HCT116 (cell line): ENCODE measurements at regions not wholly inside any gene's neighbourhood (a gene's known extent, or its start where the extent isn't known, plus 50 kb on each side); places are given as distances from the start of the nearest gene placed in this dataset.

Source experiments
- ATAC-seq: fragments of 200-7000 bp; cut with Tn5 transposase; 2 replicates; pipeline ENCODE4 v1.9.1; 2020; ENCODE audit warnings: mild to moderate bottlenecking, moderate library complexity
- BruUV-seq: library from RNA; stranded (reverse); fragments of 400-500 nt; replicated peaks from 2 replicates; lab custom pipeline; 2021; lab: Mats Ljungman, UMichigan
- CTCF ChIA-PET: fragments of 300-600 bp; sonication (Branson Sonifier 250); formaldehyde crosslinking; loops from one replicate; lab custom pipeline; 2021; ENCODE audit warnings: antibody characterized with exemption; lab: Charles Lee
- POLR2A ChIA-PET: fragments of 300-600, 350-600 bp; sonication (Branson Sonifier 250); formaldehyde crosslinking; loops from one replicate; lab custom pipeline; 2021; ENCODE audit warnings: antibody characterized with exemption; lab: Charles Lee
- RAD21 ChIA-PET, 2 experiments: fragments of 300-600 bp; sonication (Branson Sonifier 250); formaldehyde crosslinking; loops; one replicate each; lab custom pipeline; 2023; ENCODE audit warnings: low total read pairs in 2 of 2; ENCODE audit not compliant: uncharacterized antibody in 2 of 2, unreplicated experiment in 2 of 2, low non-redundant PET in 1 of 2; lab: Charles Lee
- DNase-seq: peaks from one replicate; pipeline ENCODE4 v3.0.0-alpha.2; 2010; ENCODE audit warnings: low read depth, low spot score
- H2AFZ ChIP-seq: fragments of 200-600 bp; shearing (Covaris generic), sonication (generic); 2 replicates; pipeline ENCODE4 v1.6.1; 2017; ENCODE audit warnings: low read depth, mixed run types, mixed read lengths, antibody characterized with exemption, low read length; ENCODE audit not compliant: poor library complexity, severe bottlenecking
- H3K27ac ChIP-seq: 2 replicates; pipeline ENCODE4 v1.5.1; 2012; ENCODE audit warnings: low read depth, low read length
- H3K27me3 ChIP-seq: fragments of 200-600 bp; sonication (generic); 2 replicates; pipeline ENCODE4 v1.6.1; 2016; ENCODE audit warnings: mixed run types, low read length, mixed read lengths; ENCODE audit not compliant: insufficient read depth
- H3K36me3 ChIP-seq, 2 experiments: fragments of 200-500 bp in 1 of 2; fragments of 200-600 bp in 1 of 2; sonication (Bioruptor generic) in 1 of 2; sonication (generic) in 1 of 2; 2 replicates each; pipeline versions ENCODE4 v1.5.1 to v1.6.1; 2014 to 2016; ENCODE audit warnings: low read length in 2 of 2, inconsistent platforms in 1 of 2, mixed read lengths in 1 of 2, mixed run types in 1 of 2; ENCODE audit not compliant: insufficient read depth in 2 of 2, control insufficient read depth in 1 of 2
- H3K4me1 ChIP-seq, 2 experiments: fragments of 200-600 bp in 1 of 2; sonication (generic) in 1 of 2; 2 replicates each; pipeline versions ENCODE4 v1.5.1 to v1.6.1; 2012 to 2017; ENCODE audit warnings: low read length in 2 of 2, inconsistent platforms in 1 of 2, mild to moderate bottlenecking in 1 of 2, mixed read lengths in 1 of 2, mixed run types in 1 of 2, moderate library complexity in 1 of 2; ENCODE audit not compliant: insufficient read depth in 2 of 2, control insufficient read depth in 1 of 2
- H3K4me2 ChIP-seq: fragments of 200-600 bp; sonication (generic); 2 replicates; pipeline ENCODE4 v1.6.1; 2017; ENCODE audit warnings: mixed run types, low read length, mixed read lengths
- H3K4me3 ChIP-seq, 2 experiments: fragments of 200-600 bp in 1 of 2; sonication (generic) in 1 of 2; replicated peaks in 1 of 2; 2 replicates each; pipeline ENCODE4 v1.5.1; 2011 to 2016; ENCODE audit warnings: low read length in 2 of 2, control low read depth in 1 of 2, low read depth in 1 of 2, mild to moderate bottlenecking in 1 of 2, mixed read lengths in 1 of 2, mixed run types in 1 of 2
- H3K79me2 ChIP-seq: fragments of 200-600 bp; sonication (generic); 2 replicates; pipeline ENCODE4 v1.6.1; 2017; ENCODE audit warnings: mild to moderate bottlenecking, mixed run types, low read length, moderate library complexity, mixed read lengths; ENCODE audit not compliant: insufficient read depth
- H3K9ac ChIP-seq: fragments of 200-600 bp; sonication (generic); 2 replicates; pipeline ENCODE4 v1.6.1; 2016; ENCODE audit warnings: low read length, mixed read lengths
- H3K9me2 ChIP-seq: fragments of 200-600 bp; sonication (generic), shearing (Covaris generic); 2 replicates; pipeline ENCODE4 v1.6.1; 2017; ENCODE audit warnings: mixed run types, mild to moderate bottlenecking, moderate library complexity; ENCODE audit not compliant: insufficient read depth
- H3K9me3 ChIP-seq, 2 experiments: fragments of 200-500 bp in 1 of 2; fragments of 200-600 bp in 1 of 2; sonication (Bioruptor generic) in 1 of 2; sonication (generic) in 1 of 2; 2 replicates each; pipeline ENCODE4 v1.6.1; 2014 to 2017; ENCODE audit warnings: low read length in 2 of 2, mixed read lengths in 2 of 2, inconsistent platforms in 1 of 2, low read depth in 1 of 2, mild to moderate bottlenecking in 1 of 2, mixed run types in 1 of 2, moderate library complexity in 1 of 2; ENCODE audit not compliant: control insufficient read depth in 1 of 2, insufficient read depth in 1 of 2
- H4K20me1 ChIP-seq: fragments of 200-600 bp; sonication (generic), shearing (Covaris generic); 2 replicates; pipeline ENCODE4 v1.6.1; 2017; ENCODE audit warnings: mixed run types, mild to moderate bottlenecking, moderate library complexity; ENCODE audit not compliant: insufficient read depth
- CBX3 ChIP-seq: IDR thresholded peaks from 2 replicates; pipeline ENCODE4 v1.6.1; 2012; ENCODE audit warnings: low read depth
- CEBPB ChIP-seq: IDR thresholded peaks from 2 replicates; pipeline ENCODE4 v1.6.1; 2012; ENCODE audit warnings: low read depth
- ELF1 ChIP-seq: IDR thresholded peaks from 2 replicates; pipeline ENCODE4 v1.6.1; 2012; ENCODE audit warnings: low read depth, borderline replicate concordance
- EZH2 ChIP-seq: fragments of 200-600 bp; sonication (generic); IDR thresholded peaks from 2 replicates; pipeline ENCODE4 v1.6.1; 2017; ENCODE audit warnings: antibody characterized with exemption, mixed run types
- EZH2phosphoT487 ChIP-seq: fragments of 200-600 bp; IDR thresholded peaks from 2 replicates; pipeline ENCODE4 v1.6.1; 2018; ENCODE audit warnings: antibody characterized with exemption, borderline replicate concordance
- FOSL1 ChIP-seq: IDR thresholded peaks from 2 replicates; pipeline ENCODE4 v1.6.1; 2012; ENCODE audit warnings: low read depth
- POLR2AphosphoS5 ChIP-seq: IDR thresholded peaks from 2 replicates; pipeline ENCODE4 v1.6.1; 2011; ENCODE audit warnings: mild to moderate bottlenecking, low read depth, low read length, moderate library complexity
- SP1 ChIP-seq: IDR thresholded peaks from 2 replicates; pipeline ENCODE4 v1.6.1; 2012; ENCODE audit warnings: low read depth
- TCF7L2 ChIP-seq: IDR thresholded peaks from 2 replicates; pipeline ENCODE4 v1.7.0; 2011; ENCODE audit warnings: borderline replicate concordance, inconsistent platforms; ENCODE audit not compliant: insufficient read depth, insufficient read length; ENCODE audit errors: extremely low read depth
- YY1 ChIP-seq: IDR thresholded peaks from 2 replicates; pipeline ENCODE4 v1.6.1; 2011; ENCODE audit warnings: low read length, low read depth, moderate library complexity, mild to moderate bottlenecking; ENCODE audit not compliant: insufficient replicate concordance; ENCODE audit errors: extremely low read depth
- intact Hi-C: fragments of 100-400 bp; cut with micrococcal nuclease; formaldehyde crosslinking; loops from 2 replicates; pipeline ENCODE4 v1.10.0; 2022
- TF ChIP-seq, protein P1 (sequence below): IDR thresholded peaks from 2 replicates; pipeline ENCODE4 v1.6.1; 2012

DNA sequence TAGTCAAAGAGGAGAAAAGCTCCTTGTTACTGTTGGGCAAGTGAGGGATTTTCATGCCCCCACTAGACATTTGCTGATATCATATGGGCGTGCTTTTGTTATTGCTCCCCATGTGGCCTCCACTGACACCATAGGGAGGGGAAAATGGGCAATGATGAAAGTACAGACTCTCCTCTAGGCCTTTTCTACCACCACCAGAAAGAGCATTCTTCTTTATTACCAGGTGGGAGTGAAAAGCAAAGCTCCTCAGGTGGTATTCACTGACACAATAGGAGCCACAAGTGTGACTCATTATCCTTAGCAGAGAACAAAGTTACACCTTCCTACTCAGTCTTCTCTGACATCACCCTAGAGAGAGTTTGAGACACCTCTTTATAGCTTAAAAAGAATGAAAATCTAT lies 667.1 kb downstream of the LTN1 start:
- Histone ChIP-seq H3K4me2 (no peak overlapping the region), H3K27ac (no peak overlapping the region), H3K36me3 (no peaks in the 10 kb centered on the region), H3K9me2 (no peaks in the 10 kb centered on the region), H3K4me1 (no peaks in the 10 kb centered on the region), H2AFZ (no peak overlapping the region), H3K79me2 (no peaks in the 10 kb centered on the region), H3K9ac (no peak overlapping the region), H3K4me3 (no peak overlapping the region), H3K9me3 (peaks cover 10 to 41% of the 10 kb centered on the region in 2 experiments; a peak in 2 of 4 replicates), H3K27me3 (no peaks in the 10 kb centered on the region), H4K20me1 (no peaks in the 10 kb centered on the region)
- POLR2A ChIA-PET = no interaction called here
- RAD21 ChIA-PET = no interaction called here
- DNase-seq (no peak), ATAC-seq (no peak)
- CTCF ChIA-PET = no interaction called here
- BruUV-seq = no TSS peak
- TF ChIP-seq EZH2 (no peak), FOSL1 (no peak), SP1 (no peak), TCF7L2 (no peak), EZH2phosphoT487 (no peak)
- intact Hi-C loops = no loop called here

DNA sequence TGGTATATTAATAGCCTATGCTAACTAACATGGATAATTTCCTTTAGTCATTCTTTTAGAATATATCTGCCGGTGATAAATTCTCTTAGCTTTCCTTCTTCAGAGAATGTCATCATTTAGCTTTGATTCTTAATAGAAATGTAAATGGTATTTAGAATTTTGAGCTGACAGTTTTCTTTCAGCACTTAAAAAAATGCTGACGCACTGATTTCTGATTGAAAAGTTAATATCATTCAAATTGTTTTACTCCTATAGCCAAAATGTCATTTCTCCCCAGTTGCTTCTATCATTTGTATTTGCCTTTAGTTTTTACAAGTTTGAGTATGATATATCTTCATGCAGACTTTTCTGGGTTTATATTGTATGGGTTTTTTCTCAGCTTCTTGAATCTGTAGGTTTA lies 668.0 kb downstream of the LTN1 start:
- no peak for ATAC-seq

More for the DNA sequence above, 668.0 kb downstream of the LTN1 start:
- Histone ChIP-seq H3K79me2 (no peaks in the 10 kb centered on the region), H3K36me3 (no peaks in the 10 kb centered on the region), H3K27me3 (no peaks in the 10 kb centered on the region), H4K20me1 (no peaks in the 10 kb centered on the region), H3K4me2 (no peak overlapping the region), H3K4me3 (no peak overlapping the region), H3K27ac (no peak overlapping the region), H3K9ac (no peak overlapping the region), H3K9me2 (no peaks in the 10 kb centered on the region), H3K9me3 (peaks cover 5 to 40% of the 10 kb centered on the region in 2 experiments; a peak in 2 of 4 replicates), H3K4me1 (no peaks in the 10 kb centered on the region), H2AFZ (no peak overlapping the region)
- no TSS peak for BruUV-seq
- TF ChIP-seq, protein P1, sequence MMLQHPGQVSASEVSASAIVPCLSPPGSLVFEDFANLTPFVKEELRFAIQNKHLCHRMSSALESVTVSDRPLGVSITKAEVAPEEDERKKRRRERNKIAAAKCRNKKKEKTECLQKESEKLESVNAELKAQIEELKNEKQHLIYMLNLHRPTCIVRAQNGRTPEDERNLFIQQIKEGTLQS = no peak
- TF ChIP-seq CBX3 (no peak), CEBPB (no peak), POLR2AphosphoS5 (no peak), YY1 (no peak), FOSL1 (no peak), ELF1 (no peak)
- POLR2A ChIA-PET = no interaction called here
- RAD21 ChIA-PET = no interaction called here
- DNase-seq = no peak
- intact Hi-C loops = no loop called here
- CTCF ChIA-PET = no interaction called here
